Keratinocyte (primary cell): ENCODE measurements at regions not wholly inside any gene's neighbourhood (a gene's known extent, or its start where the extent isn't known, plus 50 kb on each side); places are given as distances from the start of the nearest gene placed in this dataset.

Experiments
- DNase-seq: peaks from one replicate; pipeline ENCODE4 v3.0.0-alpha.2; 2011; ENCODE audit warnings: low read depth, missing footprints, low spot score
- FAIRE-seq: peaks from 2 replicates; lab custom pipeline; 2011; peaks lifted over from hg19 to GRCh38; lab: Jason Lieb, UNC
- H2AFZ ChIP-seq: 2 replicates; pipeline ENCODE4 v1.6.0; 2012; ENCODE audit warnings: low read length, control low read depth, inconsistent platforms; ENCODE audit not compliant: control insufficient read depth
- H3K27ac ChIP-seq: 2 replicates; pipeline ENCODE4 v1.5.1; 2011; ENCODE audit warnings: low read length; ENCODE audit not compliant: control insufficient read depth, insufficient read depth
- H3K27me3 ChIP-seq: 3 replicates; pipeline ENCODE4 v1.6.0; 2011; ENCODE audit warnings: low read length; ENCODE audit not compliant: control insufficient read depth, insufficient read depth; ENCODE audit errors: extremely low read depth
- H3K36me3 ChIP-seq, 2 experiments: 2 replicates in 1 of 2; 3 replicates in 1 of 2; pipeline ENCODE4 v1.5.1; 2011; ENCODE audit warnings: low read length in 2 of 2, mild to moderate bottlenecking in 1 of 2; ENCODE audit not compliant: control insufficient read depth in 2 of 2, insufficient read depth in 2 of 2; ENCODE audit errors: extremely low read depth in 1 of 2
- H3K4me1 ChIP-seq: 3 replicates; pipeline ENCODE4 v1.5.1; 2011; ENCODE audit warnings: low read length; ENCODE audit not compliant: control insufficient read depth, insufficient read depth; ENCODE audit errors: extremely low read depth
- H3K4me2 ChIP-seq: 3 replicates; pipeline ENCODE4 v1.6.0; 2011; ENCODE audit warnings: low read depth, low read length; ENCODE audit not compliant: control insufficient read depth, insufficient read depth; ENCODE audit errors: extremely low read depth
- H3K4me3 ChIP-seq, 3 experiments: fragments of 200-600 bp in 1 of 3; sonication (generic) in 1 of 3; 2 replicates in 2 of 3; 3 replicates in 1 of 3; pipeline ENCODE4 v1.5.1; 2011 to 2016; ENCODE audit warnings: low read length in 3 of 3, mild to moderate bottlenecking in 3 of 3, control low read depth in 2 of 3, inconsistent platforms in 1 of 3, low read depth in 1 of 3, mixed read lengths in 1 of 3, mixed run types in 1 of 3, moderate library complexity in 1 of 3; ENCODE audit not compliant: control insufficient read depth in 2 of 3, insufficient read depth in 2 of 3; ENCODE audit errors: extremely low read depth in 1 of 3
- H3K79me2 ChIP-seq: 2 replicates; pipeline ENCODE4 v1.6.0; 2012; ENCODE audit warnings: low read length; ENCODE audit not compliant: control insufficient read depth, insufficient read depth
- H3K9ac ChIP-seq: 3 replicates; pipeline ENCODE4 v1.6.0; 2011; ENCODE audit warnings: low read length; ENCODE audit not compliant: control insufficient read depth, insufficient read depth; ENCODE audit errors: extremely low read depth
- H3K9me1 ChIP-seq: 3 replicates; pipeline ENCODE4 v1.6.0; 2011; ENCODE audit warnings: low read length; ENCODE audit not compliant: control insufficient read depth, insufficient read depth; ENCODE audit errors: extremely low read depth
- H3K9me3 ChIP-seq: 2 replicates; pipeline ENCODE4 v1.5.1; 2012; ENCODE audit warnings: low read depth, low read length; ENCODE audit not compliant: control insufficient read depth
- H4K20me1 ChIP-seq: 3 replicates; pipeline ENCODE4 v1.6.0; 2011; ENCODE audit warnings: low read length; ENCODE audit not compliant: control insufficient read depth, insufficient read depth; ENCODE audit errors: extremely low read depth
- EZH2 ChIP-seq: IDR thresholded peaks from one replicate; pipeline ENCODE4 v1.6.1; 2012; ENCODE audit warnings: inconsistent platforms, mild to moderate bottlenecking, low read length, moderate library complexity
- dilution Hi-C: fragments of 300-500 bp; cut with MboI; formaldehyde crosslinking; loops from one replicate; pipeline ENCODE4 v1.7.0; 2020; ENCODE audit warnings: low sequenced_read_pairs; ENCODE audit not compliant: extremely low pct_ligation_motif_present
- TF ChIP-seq, protein P1 (sequence below), 3 experiments: IDR thresholded peaks in 1 of 3; conservative IDR thresholded peaks in 1 of 3; optimal IDR thresholded peaks in 1 of 3; 2 replicates in 2 of 3; 3 replicates in 1 of 3; pipeline versions ENCODE3 to v1.5.1; 2011; ENCODE audit warnings: low read length in 3 of 3, mild to moderate bottlenecking in 3 of 3, moderate library complexity in 2 of 3, control low read depth in 1 of 3, inconsistent platforms in 1 of 3; ENCODE audit not compliant: insufficient read depth in 2 of 3; ENCODE audit errors: extremely low read depth in 1 of 3

DNA sequence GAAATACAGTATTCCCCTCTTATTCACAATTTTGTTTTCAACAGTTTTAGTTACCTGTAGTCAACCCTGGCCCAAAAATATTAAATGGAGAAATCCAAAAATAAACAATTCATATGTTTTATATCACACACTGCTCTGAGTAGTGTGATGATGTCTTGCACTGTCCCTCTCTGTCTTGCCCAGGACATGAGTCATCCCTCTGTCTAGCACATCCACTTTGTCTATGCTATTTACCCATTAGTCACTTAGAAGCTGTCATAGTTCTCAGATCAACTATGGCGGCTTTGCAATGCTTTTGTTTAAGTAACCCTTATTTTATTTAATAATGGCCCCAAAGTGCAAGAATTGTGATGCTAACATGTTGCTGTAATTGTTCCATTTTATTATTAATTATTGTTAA is 380.6 kb upstream of the REG3G start:
- H3K36me3 ChIP-seq, result no peaks in the 10 kb centered on the region
- dilution Hi-C loops, result no loop called here
- TF ChIP-seq, protein P1, sequence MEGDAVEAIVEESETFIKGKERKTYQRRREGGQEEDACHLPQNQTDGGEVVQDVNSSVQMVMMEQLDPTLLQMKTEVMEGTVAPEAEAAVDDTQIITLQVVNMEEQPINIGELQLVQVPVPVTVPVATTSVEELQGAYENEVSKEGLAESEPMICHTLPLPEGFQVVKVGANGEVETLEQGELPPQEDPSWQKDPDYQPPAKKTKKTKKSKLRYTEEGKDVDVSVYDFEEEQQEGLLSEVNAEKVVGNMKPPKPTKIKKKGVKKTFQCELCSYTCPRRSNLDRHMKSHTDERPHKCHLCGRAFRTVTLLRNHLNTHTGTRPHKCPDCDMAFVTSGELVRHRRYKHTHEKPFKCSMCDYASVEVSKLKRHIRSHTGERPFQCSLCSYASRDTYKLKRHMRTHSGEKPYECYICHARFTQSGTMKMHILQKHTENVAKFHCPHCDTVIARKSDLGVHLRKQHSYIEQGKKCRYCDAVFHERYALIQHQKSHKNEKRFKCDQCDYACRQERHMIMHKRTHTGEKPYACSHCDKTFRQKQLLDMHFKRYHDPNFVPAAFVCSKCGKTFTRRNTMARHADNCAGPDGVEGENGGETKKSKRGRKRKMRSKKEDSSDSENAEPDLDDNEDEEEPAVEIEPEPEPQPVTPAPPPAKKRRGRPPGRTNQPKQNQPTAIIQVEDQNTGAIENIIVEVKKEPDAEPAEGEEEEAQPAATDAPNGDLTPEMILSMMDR (optimal IDR thresholded peaks at IDR 0.05 in 1 of 3, IDR thresholded peaks at IDR 0.05 in 1 of 3, conservative IDR thresholded peaks at IDR 0.05 in 1 of 3; ENCODE audit: extremely low read depth in 1 of 3, insufficient read depth in 2 of 3, low read length in 3 of 3), result no peak
- TF ChIP-seq EZH2, result no peak

DNA sequence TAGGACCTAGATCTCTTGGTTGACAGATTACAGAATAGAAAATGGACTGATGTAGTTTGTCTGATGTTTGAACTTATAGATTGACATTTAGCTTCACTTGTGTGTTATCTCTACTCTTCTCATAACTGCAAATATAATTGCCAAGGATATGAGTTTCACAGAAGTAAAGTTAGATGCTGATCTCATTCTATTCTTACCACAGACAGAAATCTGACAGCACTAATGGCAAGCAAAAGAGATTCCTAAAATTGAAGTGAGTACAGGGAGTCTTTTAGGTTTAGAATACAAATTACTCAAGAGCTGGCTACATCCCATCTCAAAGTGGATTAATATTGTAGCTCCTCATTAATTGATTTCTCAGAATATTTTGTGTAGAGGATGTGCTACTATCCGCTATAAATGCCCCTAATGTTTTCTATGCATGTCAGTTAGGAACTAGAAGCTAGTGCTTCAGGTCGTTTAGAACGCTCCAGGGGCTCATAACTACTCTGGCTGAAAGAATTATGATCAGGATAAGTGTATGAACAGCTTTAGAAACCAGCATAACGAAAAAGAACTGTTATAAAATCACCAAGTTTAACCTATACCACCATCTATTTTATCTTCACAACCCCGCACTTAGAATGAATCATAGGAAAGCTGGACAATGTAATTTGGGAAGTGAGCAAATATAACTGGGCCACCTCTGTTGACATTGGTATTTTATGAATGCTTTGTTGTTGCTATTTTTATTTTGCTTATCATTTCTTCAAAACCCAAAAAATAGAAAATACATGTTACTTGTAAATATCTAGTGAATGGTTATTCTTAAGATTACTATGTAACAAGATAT is 378.8 kb upstream of the REG3G start:
- H3K27ac ChIP-seq, result no peak overlapping the region
- H3K36me3 ChIP-seq, result no peaks in the 10 kb centered on the region
- no peak overlapping the region for H2AFZ ChIP-seq
- H3K9me3 ChIP-seq, result no peaks in the 10 kb centered on the region
- no peaks in the 10 kb centered on the region for H4K20me1 ChIP-seq
- DNase-seq, result no peak
- no peak overlapping the region for H3K4me3 ChIP-seq
- no peak overlapping the region for H3K4me2 ChIP-seq
- no peaks in the 10 kb centered on the region for H3K4me1 ChIP-seq
- no peaks in the 10 kb centered on the region for H3K79me2 ChIP-seq
- dilution Hi-C loops, result no loop called here
- no peaks in the 10 kb centered on the region for H3K27me3 ChIP-seq
- FAIRE-seq, result no peak
- H3K9ac ChIP-seq, result no peak overlapping the region
- H3K9me1 ChIP-seq, result no peaks in the 10 kb centered on the region
- TF ChIP-seq, protein P1 (optimal IDR thresholded peaks at IDR 0.05 in 1 of 3, IDR thresholded peaks at IDR 0.05 in 1 of 3, conservative IDR thresholded peaks at IDR 0.05 in 1 of 3; ENCODE audit: extremely low read depth in 1 of 3, insufficient read depth in 2 of 3, low read length in 3 of 3), result no peak
- no peak for TF ChIP-seq EZH2

More for the DNA sequence above, 380.6 kb upstream of the REG3G start:
- Histone ChIP-seq H3K9me1 (no peaks in the 10 kb centered on the region), H3K27me3 (no peaks in the 10 kb centered on the region), H3K79me2 (no peaks in the 10 kb centered on the region), H2AFZ (no peak overlapping the region), H3K4me2 (no peak overlapping the region), H3K4me3 (no peak overlapping the region), H3K9me3 (no peaks in the 10 kb centered on the region), H3K9ac (no peak overlapping the region), H3K27ac (no peak overlapping the region), H3K4me1 (no peaks in the 10 kb centered on the region), H4K20me1 (no peaks in the 10 kb centered on the region)
- no peak for DNase-seq
- no peak for FAIRE-seq
